RWPE1 (cell line): ENCODE measurements at regions not wholly inside any gene's neighbourhood (a gene's known extent, or its start where the extent isn't known, plus 50 kb on each side); places are given as distances from the start of the nearest gene placed in this dataset.

Experiments
- CTCF ChIA-PET: fragments of 350-600 bp; sonication (Branson Sonifier 250); formaldehyde crosslinking; extraction: SDS; loops from one replicate; lab custom pipeline; 2021; lab: Yijun Ruan, JAX
- POLR2A ChIA-PET: fragments of 400-600 bp; formaldehyde crosslinking; extraction: SDS; loops from one replicate; lab custom pipeline; 2020; ENCODE audit warnings: antibody characterized with exemption; ENCODE audit not compliant: low non-redundant PET; lab: Yijun Ruan, JAX
- DNase-seq: peaks from one replicate; pipeline ENCODE4 v3.0.0; 2012; ENCODE audit warnings: low spot score
- H3K27ac ChIP-seq: fragments of 450-650 bp; 2 replicates; pipeline ENCODE4 v1.5.1; 2017
- CTCF ChIP-seq: fragments of 450-650 bp; conservative IDR thresholded peaks from 2 replicates; pipeline ENCODE4 v1.5.1; 2017; ENCODE audit warnings: low read depth, mild to moderate bottlenecking

GRCh38 chr3:176755552-176755951 is 441.7 kb downstream of the TBL1XR1 start:
- ChIA-PET POLR2A (no interaction called here), CTCF (interaction anchor here (0.5 kb wide), 1 partner anchor 10 kb away, joined by 5 read pairs; no protein-coding TSS in a partner anchor)
- H3K27ac ChIP-seq: no peak overlapping the region
- TF ChIP-seq CTCF: no peak
- DNase-seq: no peak

DNA sequence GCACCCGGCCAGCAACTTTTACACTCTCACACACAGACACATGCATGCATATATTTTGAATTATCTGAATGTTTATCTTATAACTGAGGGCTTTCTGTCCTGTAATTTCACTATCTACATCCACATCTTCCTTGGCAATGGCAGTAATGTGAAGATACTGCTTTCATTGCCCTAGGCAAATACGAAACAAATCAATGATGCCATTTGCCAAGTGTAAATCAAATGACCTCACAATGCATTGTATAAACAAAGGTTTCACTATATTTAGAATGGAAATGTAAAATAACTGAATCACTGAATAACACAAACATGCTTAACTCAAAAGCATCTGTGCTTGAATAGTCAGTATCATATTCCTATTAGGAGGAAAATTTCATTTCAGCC is 455.6 kb downstream of the TBL1XR1 start:
- DNase-seq: no peak
- H3K27ac ChIP-seq: no peak overlapping the region
- POLR2A ChIA-PET: no interaction called here
- CTCF ChIA-PET: no interaction called here
- TF ChIP-seq CTCF: no peak

- H3K27ac ChIP-seq: no peak overlapping the region
- no peak for DNase-seq
- no peak for TF ChIP-seq CTCF
- CTCF ChIA-PET: interaction anchor here (0.9 kb wide), 1 partner anchor 98 kb away, joined by 3 read pairs; no protein-coding TSS in a partner anchor
- POLR2A ChIA-PET: no interaction called here
Measured at GRCh38 chr3:176740906-176741663, 456.2 kb downstream of the TBL1XR1 start.

- ChIA-PET CTCF (no interaction called here), POLR2A (no interaction called here)
- TF ChIP-seq CTCF: no peak
- no peak for DNase-seq
- H3K27ac ChIP-seq: no peak overlapping the region
Measured at GRCh38 chr3:176739159-176739558, 458.1 kb downstream of the TBL1XR1 start.

- POLR2A ChIA-PET: no interaction called here
- DNase-seq: no peak
- CTCF ChIA-PET: no interaction called here
- no peak for TF ChIP-seq CTCF
- H3K27ac ChIP-seq: no peak overlapping the region
Measured at GRCh38 chr3:176737480-176738110, 459.7 kb downstream of the TBL1XR1 start.

DNA sequence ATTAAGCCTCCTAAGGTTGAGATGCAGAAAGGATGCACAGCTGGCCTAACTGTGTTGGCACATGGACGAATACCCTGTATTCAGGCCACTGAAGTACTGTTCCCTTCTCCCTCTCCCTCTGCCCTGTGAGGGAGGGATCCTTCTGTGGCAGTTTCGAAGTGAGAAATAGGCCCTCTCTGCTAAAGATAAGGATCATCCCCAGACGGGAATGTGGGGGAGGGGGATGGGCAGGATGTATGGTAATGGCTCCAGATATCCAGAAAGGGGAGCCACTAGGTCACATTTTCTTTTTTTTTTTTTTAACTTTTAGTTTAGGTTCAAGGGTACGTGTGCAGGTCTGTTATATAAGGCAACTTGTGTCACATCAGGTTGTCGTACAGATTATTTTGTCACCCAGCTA is 463.1 kb downstream of the TBL1XR1 start:
- TF ChIP-seq CTCF: no peak
- DNase-seq: no peak
- POLR2A ChIA-PET: no interaction called here
- no peak overlapping the region for H3K27ac ChIP-seq
- CTCF ChIA-PET: no interaction called here
